ENCODE measurements at regions not wholly inside any gene's neighbourhood (a gene's known extent, or its start where the extent isn't known, plus 50 kb on each side); places are given as distances from the start of the nearest gene placed in this dataset.
"Not testable (repeated sequence)": the region's sequence is repeated elsewhere in the genome, so short reads cannot be mapped to it uniquely, and the experiment has no call there.

DNA sequence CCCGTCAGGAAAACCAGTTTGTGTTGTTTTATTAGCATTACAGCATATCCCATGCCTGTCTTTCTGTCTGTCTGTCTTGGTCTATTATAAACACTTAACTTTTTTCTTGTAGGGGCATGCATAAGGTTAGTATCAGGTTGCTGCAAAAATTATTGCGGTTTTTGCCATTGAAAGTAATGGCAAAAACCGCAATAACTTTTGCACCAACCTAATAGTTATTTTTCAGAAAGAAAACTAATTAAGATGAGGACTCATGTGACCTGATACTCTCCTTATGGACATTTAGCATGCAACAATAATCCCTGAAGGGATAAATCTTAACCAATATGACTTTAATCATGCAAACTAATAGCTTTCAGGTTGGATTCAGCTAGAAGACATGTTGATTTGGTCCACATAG, 326.7 kb upstream of the SUCLG2 start:
- no peak overlapping the region for H3K4me3 Mint-ChIP-seq
- no peaks in the 10 kb centered on the region for H3K9me3 Mint-ChIP-seq
- H3K4me1 Mint-ChIP-seq (ENCODE audit: low read depth) = no peaks in the 10 kb centered on the region
- no peaks in the 10 kb centered on the region for H3K36me3 Mint-ChIP-seq (ENCODE audit: low read depth)
- H3K27me3 Mint-ChIP-seq = no peaks in the 10 kb centered on the region
- H3K27ac Mint-ChIP-seq = no peak overlapping the region

DNA sequence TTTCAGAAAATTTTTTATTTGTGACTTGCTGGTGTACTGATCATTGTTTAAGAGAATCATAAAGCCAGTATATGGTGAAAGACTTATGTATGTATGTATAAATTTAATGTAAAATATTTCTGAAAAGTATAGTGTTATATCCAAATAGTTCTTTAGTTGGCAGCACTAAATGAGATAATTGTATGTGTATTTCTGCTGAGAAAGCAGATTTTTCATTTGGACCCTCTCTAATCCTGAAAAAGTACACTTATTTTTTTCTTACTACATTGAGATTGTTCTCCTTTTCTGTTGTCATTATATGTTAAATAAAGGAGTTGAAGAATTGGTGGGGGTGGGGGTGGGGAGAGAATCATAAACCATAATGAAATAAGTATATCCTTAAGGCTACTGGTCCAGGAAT, 324.9 kb upstream of the SUCLG2 start:
- no peaks in the 10 kb centered on the region for H3K4me1 Mint-ChIP-seq (ENCODE audit: low read depth)
- no peaks in the 10 kb centered on the region for H3K36me3 Mint-ChIP-seq (ENCODE audit: low read depth)
- no peaks in the 10 kb centered on the region for H3K27me3 Mint-ChIP-seq
- no peaks in the 10 kb centered on the region for H3K9me3 Mint-ChIP-seq
- no peak overlapping the region for H3K4me3 Mint-ChIP-seq
- no peak overlapping the region for H3K27ac Mint-ChIP-seq

DNA sequence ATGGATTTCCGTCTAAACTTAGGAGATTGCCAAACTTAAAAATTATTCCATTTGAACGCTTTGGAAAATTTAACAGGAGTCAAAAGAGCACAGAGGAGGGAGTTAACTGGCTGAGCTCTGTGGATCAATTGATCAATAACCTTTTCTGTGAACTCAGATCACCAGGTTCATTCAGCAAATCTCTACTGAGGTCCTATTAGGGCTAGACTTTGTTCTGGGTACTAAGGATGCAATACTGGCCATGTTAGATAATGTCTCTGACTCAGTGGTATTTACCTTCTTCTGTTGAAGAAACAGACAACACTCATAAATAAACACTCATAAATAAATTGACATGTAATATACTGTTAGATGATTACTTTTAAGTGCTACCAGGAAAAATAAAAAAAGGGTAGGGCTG, 323.4 kb upstream of the SUCLG2 start:
- no peak overlapping the region for H3K27ac Mint-ChIP-seq
- H3K4me1 Mint-ChIP-seq (ENCODE audit: low read depth) = no peaks in the 10 kb centered on the region
- H3K4me3 Mint-ChIP-seq = no peak overlapping the region
- no peaks in the 10 kb centered on the region for H3K36me3 Mint-ChIP-seq (ENCODE audit: low read depth)
- peaks cover 4% of the 10 kb centered on the region for H3K9me3 Mint-ChIP-seq
- no peaks in the 10 kb centered on the region for H3K27me3 Mint-ChIP-seq

DNA sequence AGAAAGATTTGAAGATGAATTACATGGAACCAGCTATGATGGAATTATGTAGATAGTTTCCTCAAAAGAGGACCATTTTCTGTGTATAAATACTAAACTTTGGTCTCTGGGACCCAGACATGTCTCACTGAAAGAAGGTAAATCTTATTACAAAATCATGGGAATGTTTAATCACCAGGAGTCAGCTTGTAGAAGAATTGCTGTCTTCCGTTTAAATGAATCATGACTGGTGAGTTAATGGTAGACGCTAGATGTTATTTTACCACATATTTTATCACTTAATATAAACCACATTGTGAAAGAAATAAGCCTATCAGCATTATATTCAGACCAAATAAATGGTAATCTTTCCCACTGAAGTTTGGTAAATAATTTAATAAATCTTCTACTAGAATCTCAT, 322.3 kb upstream of the SUCLG2 start:
- Mint-ChIP-seq H3K36me3 (ENCODE audit: low read depth) (no peaks in the 10 kb centered on the region), H3K4me1 (ENCODE audit: low read depth) (no peaks in the 10 kb centered on the region), H3K9me3 (peaks cover 4% of the 10 kb centered on the region), H3K4me3 (no peak overlapping the region), H3K27ac (no peak overlapping the region), H3K27me3 (no peaks in the 10 kb centered on the region)

DNA sequence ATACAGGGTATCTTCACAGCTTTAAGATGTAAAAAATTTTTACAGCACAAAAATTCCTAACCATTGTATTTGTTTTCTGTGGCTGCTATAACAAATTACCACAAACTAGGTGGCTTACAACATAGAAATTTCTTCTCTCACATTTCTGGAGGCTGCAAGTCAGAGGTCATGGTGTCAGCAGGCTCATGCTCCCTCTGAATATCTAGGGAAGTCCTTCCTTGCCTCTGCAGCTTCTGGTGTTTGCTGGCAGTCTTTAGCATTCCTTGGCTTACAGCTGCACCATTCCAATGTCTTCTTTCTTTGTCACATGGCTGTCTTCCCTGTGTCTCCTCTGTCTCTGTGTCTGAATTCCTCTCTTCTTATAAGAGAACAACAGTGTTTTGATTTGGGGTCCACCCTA, 310.2 kb upstream of the SUCLG2 start:
- Mint-ChIP-seq H3K27ac (no peak overlapping the region), H3K36me3 (ENCODE audit: low read depth) (no peaks in the 10 kb centered on the region), H3K4me1 (ENCODE audit: low read depth) (no peaks in the 10 kb centered on the region), H3K4me3 (no peak overlapping the region), H3K9me3 (peaks cover 17% of the 10 kb centered on the region), H3K27me3 (no peaks in the 10 kb centered on the region)

DNA sequence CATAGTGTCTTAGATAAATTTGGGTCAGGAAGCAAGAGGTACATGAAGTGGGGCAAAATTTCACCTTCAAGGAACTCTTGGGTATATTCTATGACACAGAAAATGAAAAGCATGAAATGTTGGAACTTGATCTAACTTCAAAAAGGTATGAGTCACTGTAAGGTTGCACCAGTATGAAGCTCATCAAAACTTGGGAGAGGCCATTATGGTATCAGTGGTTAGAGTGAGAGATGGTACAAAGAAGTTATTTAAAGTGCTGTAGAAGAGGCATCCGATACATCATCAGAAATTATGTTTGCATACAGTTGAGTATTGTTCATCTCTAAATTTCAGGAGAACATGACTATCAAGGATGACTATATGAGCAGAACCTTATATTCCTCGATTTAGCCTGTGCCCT, 302.9 kb upstream of the SUCLG2 start:
- Mint-ChIP-seq H3K4me1 (ENCODE audit: low read depth) (no peaks in the 10 kb centered on the region), H3K36me3 (ENCODE audit: low read depth) (no peaks in the 10 kb centered on the region), H3K9me3 (peaks cover 21% of the 10 kb centered on the region), H3K4me3 (no peak overlapping the region), H3K27ac (no peak overlapping the region), H3K27me3 (no peaks in the 10 kb centered on the region)

DNA sequence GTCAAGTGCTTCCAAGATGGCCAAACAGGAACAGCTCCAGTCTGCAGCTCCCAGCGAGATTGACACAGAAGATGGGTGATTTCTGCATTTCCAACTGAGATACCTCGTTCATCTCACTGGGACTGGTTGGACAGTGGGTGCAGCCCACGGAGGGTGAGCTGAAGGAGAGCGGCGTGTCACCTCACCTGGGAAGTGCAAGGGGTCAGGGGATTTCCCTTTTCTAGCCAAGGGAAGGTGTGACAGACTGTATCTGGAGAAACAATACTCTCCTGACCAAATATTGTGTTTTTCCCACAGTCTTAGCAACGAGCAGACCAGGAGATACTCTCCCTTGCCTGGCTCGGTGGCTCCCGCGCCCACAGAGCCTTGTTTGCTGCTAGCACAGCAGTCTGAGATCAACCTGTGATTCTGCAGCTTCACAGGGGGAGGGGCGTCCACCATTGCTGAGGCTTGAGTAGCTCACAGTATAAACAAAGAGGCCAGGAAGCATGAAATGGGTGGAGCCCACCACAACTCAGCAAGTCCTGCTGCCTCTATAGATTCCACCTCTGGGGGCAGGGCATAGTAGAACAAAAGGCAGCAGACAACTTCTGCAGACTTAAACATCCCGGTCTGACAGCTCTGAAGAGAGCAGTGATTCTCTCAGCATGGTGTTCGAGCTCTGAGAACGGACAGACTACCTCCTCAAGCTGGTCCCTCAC, 293.5 kb upstream of the SUCLG2 start:
- no peaks in the 10 kb centered on the region for H3K27me3 Mint-ChIP-seq
- no peaks in the 10 kb centered on the region for H3K36me3 Mint-ChIP-seq (ENCODE audit: low read depth)
- H3K4me1 Mint-ChIP-seq (ENCODE audit: low read depth) = peaks cover 22% of the 10 kb centered on the region
- H3K9me3 Mint-ChIP-seq = peaks cover 22% of the 10 kb centered on the region
- no peak overlapping the region for H3K27ac Mint-ChIP-seq
- H3K4me3 Mint-ChIP-seq = peak overlapping the region; percentile 41

DNA sequence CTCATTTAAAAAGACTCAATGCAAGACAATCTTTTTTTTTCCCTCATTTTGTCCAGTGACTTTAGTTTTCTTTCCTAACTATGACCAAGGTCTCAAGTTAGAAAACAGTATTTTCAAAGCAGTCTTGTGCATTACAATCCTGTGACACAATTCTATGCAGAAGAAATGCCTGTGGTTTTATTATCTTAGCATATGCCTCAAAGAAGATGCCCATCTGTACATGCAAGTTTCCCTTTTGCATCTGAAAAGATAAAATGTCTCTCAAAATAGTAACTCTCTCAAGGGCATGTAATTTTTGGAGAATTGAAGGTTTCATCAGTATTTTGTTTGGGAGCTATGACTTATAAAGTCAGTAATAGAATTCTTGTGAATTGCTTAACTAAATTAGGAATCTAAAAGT, 292.0 kb upstream of the SUCLG2 start:
- Mint-ChIP-seq H3K27me3 (no peaks in the 10 kb centered on the region), H3K4me3 (no peak overlapping the region), H3K9me3 (peaks cover 22% of the 10 kb centered on the region), H3K27ac (no peak overlapping the region), H3K36me3 (ENCODE audit: low read depth) (no peaks in the 10 kb centered on the region), H3K4me1 (ENCODE audit: low read depth) (peaks cover 23% of the 10 kb centered on the region)

DNA sequence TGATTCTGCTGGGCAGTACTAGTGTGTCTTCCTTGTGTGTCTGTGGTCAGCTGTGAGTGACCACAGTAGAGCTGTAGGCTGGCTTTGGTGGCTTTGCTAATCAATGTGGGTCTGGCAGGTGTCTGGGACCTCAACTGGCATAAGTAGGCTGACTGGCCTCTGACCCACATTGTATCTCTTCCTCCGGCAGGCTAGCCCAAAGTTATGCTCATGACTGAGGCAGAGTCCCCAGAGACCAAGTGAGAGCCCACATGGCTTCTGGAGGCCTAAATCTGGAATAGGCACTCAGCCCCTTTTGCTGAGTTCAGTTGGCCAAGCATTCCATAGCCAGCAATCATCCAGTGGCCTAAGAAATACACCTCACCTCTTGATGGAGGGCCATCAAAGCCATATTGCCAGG, 289.1 kb upstream of the SUCLG2 start:
- H3K36me3 Mint-ChIP-seq (ENCODE audit: low read depth) = no peaks in the 10 kb centered on the region
- no peak overlapping the region for H3K4me3 Mint-ChIP-seq
- H3K4me1 Mint-ChIP-seq (ENCODE audit: low read depth) = peaks cover 37% of the 10 kb centered on the region
- H3K27ac Mint-ChIP-seq = no peak overlapping the region
- H3K9me3 Mint-ChIP-seq = peaks cover 10% of the 10 kb centered on the region
- no peaks in the 10 kb centered on the region for H3K27me3 Mint-ChIP-seq

DNA sequence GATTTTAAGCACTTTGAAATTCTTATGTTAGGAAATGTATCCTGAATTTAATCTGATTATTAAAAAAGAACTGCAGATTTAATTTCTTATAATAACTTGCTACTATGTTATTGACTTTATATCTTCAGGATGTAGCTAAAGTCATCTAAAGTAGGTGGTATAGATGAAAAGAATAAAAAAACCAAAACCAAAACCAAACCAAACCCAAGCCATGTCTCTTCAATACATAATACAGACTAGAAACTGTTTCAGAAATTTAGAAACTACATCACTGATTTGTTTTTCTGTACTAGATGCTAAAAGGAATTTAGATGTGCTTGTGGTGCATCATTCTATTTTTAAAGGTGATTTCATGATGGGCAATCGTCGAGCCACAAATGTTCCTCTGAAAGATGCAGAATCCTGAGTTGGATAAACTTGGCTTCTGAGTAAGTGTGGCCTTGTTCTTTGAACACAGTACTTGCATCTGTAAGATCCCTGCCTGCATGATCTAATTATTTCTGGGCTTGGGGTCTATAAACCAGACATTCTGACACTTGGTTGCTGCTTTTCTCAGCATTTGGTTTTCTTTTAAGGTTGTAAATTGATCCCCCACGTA, 287.1 kb upstream of the SUCLG2 start:
- Mint-ChIP-seq H3K9me3 (peaks cover 10% of the 10 kb centered on the region), H3K36me3 (ENCODE audit: low read depth) (no peaks in the 10 kb centered on the region), H3K4me3 (no peak overlapping the region), H3K27ac (no peak overlapping the region), H3K27me3 (no peaks in the 10 kb centered on the region), H3K4me1 (ENCODE audit: low read depth) (peaks cover 20% of the 10 kb centered on the region)

DNA sequence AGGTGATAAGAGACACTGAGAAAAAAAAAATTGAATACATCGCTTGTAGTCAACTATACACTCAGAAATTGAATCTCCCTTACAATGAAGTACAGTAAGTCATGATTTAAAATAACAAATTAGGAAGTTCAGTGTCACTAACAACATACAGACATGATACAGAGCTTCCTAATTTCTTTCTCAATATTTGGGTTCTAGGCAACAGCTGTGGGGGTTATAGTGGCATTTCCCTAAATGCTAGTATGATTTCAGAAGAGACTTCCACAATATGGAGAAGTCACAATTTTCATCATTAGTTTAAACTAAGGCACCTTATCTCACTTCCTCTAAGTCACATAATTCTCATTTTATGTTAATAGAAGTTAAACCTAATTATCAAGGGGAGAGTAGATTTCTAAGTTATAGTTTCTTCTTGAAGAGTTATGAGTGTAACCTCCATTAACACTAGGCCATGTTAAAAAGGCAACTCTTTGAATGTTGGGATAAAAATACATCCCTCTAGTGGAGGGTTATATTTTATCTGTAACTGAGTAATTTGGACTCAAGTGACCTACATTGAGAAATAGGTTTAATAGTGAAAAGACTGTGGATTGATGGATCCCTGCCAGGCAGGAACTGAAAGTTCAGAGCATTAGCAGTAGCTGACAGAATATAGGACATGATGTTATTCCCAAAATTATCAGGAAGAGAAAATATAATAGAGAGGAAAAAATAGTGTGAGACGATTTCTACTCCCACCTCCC, 286.0 kb upstream of the SUCLG2 start:
- Mint-ChIP-seq H3K9me3 (peaks cover 4% of the 10 kb centered on the region), H3K27ac (no peak overlapping the region), H3K36me3 (ENCODE audit: low read depth) (no peaks in the 10 kb centered on the region), H3K4me3 (no peak overlapping the region), H3K27me3 (no peaks in the 10 kb centered on the region), H3K4me1 (ENCODE audit: low read depth) (peaks cover 16% of the 10 kb centered on the region)

DNA sequence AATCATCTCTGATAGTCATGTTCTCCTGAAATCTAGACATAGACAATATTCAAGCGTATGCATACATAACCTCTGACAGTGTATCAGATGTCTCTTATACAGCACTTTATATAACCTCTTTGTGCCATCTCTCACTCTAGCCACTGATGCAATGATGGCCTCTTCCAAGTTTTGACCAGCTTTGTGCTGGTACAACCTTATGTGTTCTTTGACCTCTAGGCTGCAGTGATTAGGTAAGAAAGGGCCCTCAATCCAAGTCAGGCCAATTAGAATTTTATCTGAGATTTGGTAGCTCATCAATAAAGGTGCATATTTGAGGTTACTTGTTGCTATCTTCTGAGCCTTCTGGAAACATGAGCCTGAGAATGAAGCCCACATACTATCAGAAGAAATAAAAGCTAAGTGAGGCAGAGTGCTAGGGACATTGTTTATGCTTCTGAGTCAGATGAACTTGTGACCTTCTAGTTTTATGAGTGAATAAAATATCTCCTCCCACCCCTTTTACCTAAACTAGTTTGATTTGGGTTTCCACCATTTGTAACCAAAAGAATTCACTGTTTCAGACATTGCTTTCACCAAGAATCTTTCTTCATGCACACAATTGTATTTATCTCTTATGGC, 283.2 kb upstream of the SUCLG2 start:
- Mint-ChIP-seq H3K4me1 (ENCODE audit: low read depth) (peaks cover 16% of the 10 kb centered on the region), H3K36me3 (ENCODE audit: low read depth) (peaks cover 4% of the 10 kb centered on the region), H3K27me3 (no peaks in the 10 kb centered on the region), H3K4me3 (no peak overlapping the region), H3K27ac (no peak overlapping the region), H3K9me3 (peaks cover 11% of the 10 kb centered on the region)

DNA sequence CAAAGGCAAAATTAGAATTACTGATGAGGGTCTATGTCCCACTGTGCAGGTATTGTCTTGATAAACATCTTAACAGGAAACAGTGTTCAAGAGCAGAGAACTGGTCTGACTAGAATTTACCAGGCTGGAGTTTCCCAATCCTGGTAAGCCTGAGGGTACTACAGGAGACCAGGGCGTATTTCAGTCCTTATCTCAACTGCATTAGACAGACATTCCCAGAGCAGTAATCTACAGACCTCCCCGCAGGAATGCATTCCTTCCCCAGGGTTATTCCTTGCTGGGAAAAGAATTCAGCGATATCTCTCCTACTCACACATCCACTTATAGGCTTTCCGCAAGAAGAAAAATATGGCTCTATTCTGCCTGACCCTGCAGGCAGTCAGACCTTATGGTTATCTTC, 276.0 kb upstream of the SUCLG2 start:
- not testable (repeated sequence) for H3K4me1 Mint-ChIP-seq (ENCODE audit: low read depth); H3K27me3 Mint-ChIP-seq; H3K4me3 Mint-ChIP-seq; H3K27ac Mint-ChIP-seq; H3K36me3 Mint-ChIP-seq (ENCODE audit: low read depth)
- H3K9me3 Mint-ChIP-seq = peaks cover 11% of the 10 kb centered on the region

DNA sequence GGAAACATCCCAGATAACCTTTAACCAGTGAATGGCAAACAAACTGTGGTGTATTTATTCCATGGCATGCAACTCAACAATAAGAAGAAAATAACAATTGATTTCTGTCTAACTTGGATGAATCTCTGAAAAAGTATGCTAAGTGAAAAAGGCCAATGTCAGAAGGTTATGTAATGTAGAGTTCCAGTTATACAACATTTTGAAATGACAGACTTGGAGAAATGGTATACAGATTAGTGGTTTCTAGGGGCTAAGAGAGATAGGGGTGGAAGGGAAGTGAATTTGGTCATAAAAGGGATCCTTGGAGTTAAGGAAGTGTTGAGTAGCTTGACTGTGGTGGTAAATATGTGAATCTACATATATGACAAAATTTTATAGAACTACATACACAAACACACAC, 269.4 kb upstream of the SUCLG2 start:
- Mint-ChIP-seq H3K4me3 (no peak overlapping the region), H3K27ac (no peak overlapping the region), H3K27me3 (no peaks in the 10 kb centered on the region), H3K36me3 (ENCODE audit: low read depth) (no peaks in the 10 kb centered on the region), H3K4me1 (ENCODE audit: low read depth) (no peaks in the 10 kb centered on the region), H3K9me3 (peaks cover 9% of the 10 kb centered on the region)

DNA sequence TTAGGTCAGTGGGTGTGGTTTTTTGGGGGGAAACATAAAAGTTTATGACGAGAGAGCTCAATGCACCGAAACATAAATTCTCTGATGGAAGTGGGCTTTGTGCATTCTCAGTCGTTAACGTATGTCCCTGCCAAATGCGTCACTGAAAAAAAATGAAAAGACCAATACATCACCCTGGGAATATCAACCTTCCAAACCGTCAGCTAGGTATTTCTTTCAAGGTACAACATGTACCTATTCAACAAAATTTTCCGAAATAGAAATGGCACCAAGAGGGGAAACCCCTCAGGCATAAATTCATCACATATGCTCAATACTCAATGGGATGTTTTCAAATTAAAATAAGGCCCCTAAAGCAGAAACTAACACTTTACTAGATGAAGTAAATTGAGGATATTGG, 266.6 kb upstream of the SUCLG2 start:
- H3K36me3 Mint-ChIP-seq (ENCODE audit: low read depth) = no peaks in the 10 kb centered on the region
- H3K4me3 Mint-ChIP-seq = no peak overlapping the region
- no peaks in the 10 kb centered on the region for H3K27me3 Mint-ChIP-seq
- H3K9me3 Mint-ChIP-seq = peaks cover 9% of the 10 kb centered on the region
- H3K27ac Mint-ChIP-seq = no peak overlapping the region
- H3K4me1 Mint-ChIP-seq (ENCODE audit: low read depth) = no peaks in the 10 kb centered on the region

Measured in stimulated activated naive CD8-positive, alpha-beta T cell treated with anti-CD3 and anti-CD28 coated beads, Interleukin-15, Interleukin-2, amounts not matched to agents 100 ng/mL and 50 ng/mL, for 24 hours (primary cell).